Breast epithelium (tissue), 3 donors: ENCODE measurements at regions not wholly inside any gene's neighbourhood (a gene's known extent, or its start where the extent isn't known, plus 50 kb on each side); places are given as distances from the start of the nearest gene placed in this dataset.

Experiments
- POLR2A ChIP-seq: fragments of 450-650 bp; IDR thresholded peaks from one replicate; pipeline ENCODE4 v1.6.1; 2016; ENCODE audit warnings: antibody characterized with exemption, mild to moderate bottlenecking, moderate library complexity
- POLR2AphosphoS5 ChIP-seq, 3 donors: sonication (generic); formaldehyde crosslinking; IDR thresholded peaks; one replicate each; pipeline ENCODE4 v1.6.1; 2017; ENCODE audit warnings: antibody characterized with exemption in 3 of 3
- TF ChIP-seq, protein P1 (sequence below), 3 donors: fragments of 450-650 bp; IDR thresholded peaks; one replicate each; pipeline ENCODE4 v1.5.1; 2016 to 2017; ENCODE audit warnings: antibody characterized with exemption in 3 of 3, mild to moderate bottlenecking in 3 of 3, moderate library complexity in 3 of 3

DNA sequence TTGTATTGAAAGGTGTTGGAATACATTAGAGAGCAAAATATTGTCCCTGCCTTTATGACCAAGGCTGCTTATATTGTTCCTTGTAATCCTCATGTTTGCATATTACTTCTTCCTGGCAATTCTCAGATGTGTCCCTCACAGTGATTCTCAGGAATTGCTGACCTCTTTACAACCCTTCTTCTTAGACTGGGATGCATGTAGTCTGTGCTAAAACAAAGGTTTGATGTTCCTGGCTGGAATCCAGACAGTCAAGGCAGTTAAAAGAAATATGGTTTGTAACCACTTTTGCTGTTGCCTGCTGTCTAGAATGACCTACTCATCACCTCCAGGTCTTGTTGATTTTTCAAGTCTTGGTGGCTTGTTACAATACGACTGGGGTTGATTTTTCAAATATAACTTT lies 367.6 kb downstream of the HGF start:
- no peak for TF ChIP-seq POLR2AphosphoS5 (IDR thresholded peaks at IDR 0.05)
- no peak for TF ChIP-seq POLR2A
- TF ChIP-seq, protein P1, sequence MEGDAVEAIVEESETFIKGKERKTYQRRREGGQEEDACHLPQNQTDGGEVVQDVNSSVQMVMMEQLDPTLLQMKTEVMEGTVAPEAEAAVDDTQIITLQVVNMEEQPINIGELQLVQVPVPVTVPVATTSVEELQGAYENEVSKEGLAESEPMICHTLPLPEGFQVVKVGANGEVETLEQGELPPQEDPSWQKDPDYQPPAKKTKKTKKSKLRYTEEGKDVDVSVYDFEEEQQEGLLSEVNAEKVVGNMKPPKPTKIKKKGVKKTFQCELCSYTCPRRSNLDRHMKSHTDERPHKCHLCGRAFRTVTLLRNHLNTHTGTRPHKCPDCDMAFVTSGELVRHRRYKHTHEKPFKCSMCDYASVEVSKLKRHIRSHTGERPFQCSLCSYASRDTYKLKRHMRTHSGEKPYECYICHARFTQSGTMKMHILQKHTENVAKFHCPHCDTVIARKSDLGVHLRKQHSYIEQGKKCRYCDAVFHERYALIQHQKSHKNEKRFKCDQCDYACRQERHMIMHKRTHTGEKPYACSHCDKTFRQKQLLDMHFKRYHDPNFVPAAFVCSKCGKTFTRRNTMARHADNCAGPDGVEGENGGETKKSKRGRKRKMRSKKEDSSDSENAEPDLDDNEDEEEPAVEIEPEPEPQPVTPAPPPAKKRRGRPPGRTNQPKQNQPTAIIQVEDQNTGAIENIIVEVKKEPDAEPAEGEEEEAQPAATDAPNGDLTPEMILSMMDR (IDR thresholded peaks at IDR 0.05): no peak
